ENCODE measurements at regions not wholly inside any gene's neighbourhood (a gene's known extent, or its start where the extent isn't known, plus 50 kb on each side); places are given as distances from the start of the nearest gene placed in this dataset.

- no peak for TF ChIP-seq CTCF (conservative IDR thresholded peaks at IDR 0.05)
- H3K27ac ChIP-seq: no peak overlapping the region
Measured at GRCh38 chr18:67621906-67622305, 105.4 kb upstream of the DSEL start.

GRCh38 chr18:67621049-67621713 lies 104.7 kb upstream of the DSEL start:
- H3K27ac ChIP-seq: no peak overlapping the region
- TF ChIP-seq CTCF (conservative IDR thresholded peaks at IDR 0.05): no peak

- TF ChIP-seq CTCF (conservative IDR thresholded peaks at IDR 0.05): no peak
- no peak overlapping the region for H3K27ac ChIP-seq
Measured at GRCh38 chr18:67618061-67618460, 101.5 kb upstream of the DSEL start.

- no peak overlapping the region for H3K27ac ChIP-seq
- no peak for TF ChIP-seq CTCF (conservative IDR thresholded peaks at IDR 0.05)
Measured at GRCh38 chr18:67615876-67616275, 99.4 kb upstream of the DSEL start.

GRCh38 chr18:67613731-67614130 lies 97.2 kb upstream of the DSEL start:
- H3K27ac ChIP-seq: no peak overlapping the region
- TF ChIP-seq CTCF (conservative IDR thresholded peaks at IDR 0.05): no peak

- no peak overlapping the region for H3K27ac ChIP-seq
- no peak for TF ChIP-seq CTCF (conservative IDR thresholded peaks at IDR 0.05)
Measured at GRCh38 chr18:67612281-67612680, 95.8 kb upstream of the DSEL start.

- no peak overlapping the region for H3K27ac ChIP-seq
- no peak for TF ChIP-seq CTCF (conservative IDR thresholded peaks at IDR 0.05)
Measured at GRCh38 chr18:67608615-67609273, 92.2 kb upstream of the DSEL start.
